Astrocyte (in vitro differentiated cells and primary cell): ENCODE measurements at regions not wholly inside any gene's neighbourhood (a gene's known extent, or its start where the extent isn't known, plus 50 kb on each side); places are given as distances from the start of the nearest gene placed in this dataset.

Experiments used
- DNase-seq: peaks from one replicate; pipeline ENCODE4 v3.0.0-alpha.2; 2010; ENCODE audit warnings: low read depth
- FAIRE-seq: peaks from 2 replicates; lab custom pipeline; 2011; peaks lifted over from hg19 to GRCh38; lab: Jason Lieb, UNC
- H2AFZ ChIP-seq: 2 replicates; pipeline ENCODE4 v1.6.0; 2012; ENCODE audit warnings: low read depth, low read length, inconsistent platforms
- H3K27ac ChIP-seq: 2 replicates; pipeline ENCODE4 v1.5.1; 2011; ENCODE audit warnings: low read depth, low read length, inconsistent platforms
- H3K27me3 ChIP-seq: 2 replicates; pipeline ENCODE4 v1.6.0; 2011; ENCODE audit warnings: low read length, inconsistent platforms; ENCODE audit not compliant: insufficient read depth
- H3K36me3 ChIP-seq: 2 replicates; pipeline ENCODE4 v1.5.1; 2011; ENCODE audit warnings: low read length, inconsistent platforms; ENCODE audit not compliant: insufficient read depth
- H3K4me1 ChIP-seq: 2 replicates; pipeline ENCODE4 v1.5.1; 2011; ENCODE audit warnings: low read length, inconsistent platforms; ENCODE audit not compliant: insufficient read depth
- H3K4me2 ChIP-seq: 2 replicates; pipeline ENCODE4 v1.6.0; 2012; ENCODE audit warnings: low read length, inconsistent platforms
- H3K4me3 ChIP-seq: 2 replicates; pipeline ENCODE4 v1.5.1; 2011; ENCODE audit warnings: low read depth, mild to moderate bottlenecking, low read length, inconsistent platforms; ENCODE audit not compliant: insufficient read depth
- H3K79me2 ChIP-seq: 2 replicates; pipeline ENCODE4 v1.6.0; 2012; ENCODE audit warnings: mild to moderate bottlenecking, low read length, inconsistent platforms; ENCODE audit not compliant: insufficient read depth
- H3K9ac ChIP-seq: 2 replicates; pipeline ENCODE4 v1.6.0; 2012; ENCODE audit warnings: mild to moderate bottlenecking, low read length, inconsistent platforms
- H3K9me3 ChIP-seq: 2 replicates; pipeline ENCODE4 v1.5.1; 2012; ENCODE audit warnings: low read depth, mild to moderate bottlenecking, low read length, inconsistent platforms; ENCODE audit not compliant: insufficient read depth
- H4K20me1 ChIP-seq: 2 replicates; pipeline ENCODE4 v1.6.0; 2012; ENCODE audit warnings: low read length, inconsistent platforms; ENCODE audit not compliant: insufficient read depth
- H3K27ac Mint-ChIP-seq: one replicate; pipeline ENCODE4 v1.8.0; 2021; ENCODE audit warnings: mild to moderate bottlenecking, mixed read lengths; ENCODE audit not compliant: unreplicated experiment
- H3K27me3 Mint-ChIP-seq: one replicate; pipeline ENCODE4 v1.8.0; 2021; ENCODE audit warnings: low read depth, mixed read lengths; ENCODE audit not compliant: unreplicated experiment
- H3K36me3 Mint-ChIP-seq: one replicate; pipeline ENCODE4 v1.8.0; 2021; ENCODE audit warnings: low read depth, mixed read lengths; ENCODE audit not compliant: unreplicated experiment
- H3K4me1 Mint-ChIP-seq: one replicate; pipeline ENCODE4 v1.8.0; 2021; ENCODE audit warnings: low read depth, mixed read lengths; ENCODE audit not compliant: unreplicated experiment
- H3K4me3 Mint-ChIP-seq: one replicate; pipeline ENCODE4 v1.8.0; 2021; ENCODE audit warnings: mild to moderate bottlenecking, moderate library complexity, mixed read lengths; ENCODE audit not compliant: unreplicated experiment
- H3K9me3 Mint-ChIP-seq: one replicate; pipeline ENCODE4 v1.8.0; 2021; ENCODE audit warnings: mild to moderate bottlenecking, mixed read lengths; ENCODE audit not compliant: unreplicated experiment
- CTCF ChIP-seq: IDR thresholded peaks from 2 replicates; pipeline ENCODE4 v1.5.1; 2011; ENCODE audit warnings: low read depth, mild to moderate bottlenecking, inconsistent platforms, low read length, moderate library complexity; ENCODE audit not compliant: insufficient read depth
- EZH2 ChIP-seq: IDR thresholded peaks from 2 replicates; pipeline ENCODE4 v1.6.1; 2012; ENCODE audit warnings: mild to moderate bottlenecking, low read length, inconsistent platforms; ENCODE audit not compliant: insufficient read depth

- Mint-ChIP-seq H3K27me3 (no peaks in the 10 kb centered on the region), H3K4me1 (peaks cover 26% of the 10 kb centered on the region), H3K36me3 (no peaks in the 10 kb centered on the region), H3K9me3 (no peaks in the 10 kb centered on the region), H3K4me3 (no peak overlapping the region), H3K27ac (peak overlapping the region; percentile 37)
- Histone ChIP-seq H4K20me1 (no peaks in the 10 kb centered on the region), H3K9me3 (no peaks in the 10 kb centered on the region), H3K27me3 (no peaks in the 10 kb centered on the region), H3K9ac (no peak overlapping the region), H2AFZ (no peak overlapping the region), H3K27ac (no peak overlapping the region), H3K36me3 (no peaks in the 10 kb centered on the region), H3K4me3 (no peak overlapping the region), H3K79me2 (no peaks in the 10 kb centered on the region), H3K4me1 (no peaks in the 10 kb centered on the region), H3K4me2 (no peak overlapping the region)
- no peak for TF ChIP-seq CTCF
- no peak for TF ChIP-seq EZH2
- no peak for DNase-seq
- FAIRE-seq = no peak
These were observed 487.3 kb upstream of the DCC start for GRCh38 chr18:51852681-51853080.

GRCh38 chr18:51857989-51858388, 482.0 kb upstream of the DCC start:
- Histone ChIP-seq H3K4me2 (no peak overlapping the region), H4K20me1 (no peaks in the 10 kb centered on the region), H3K4me1 (no peaks in the 10 kb centered on the region), H3K9me3 (no peaks in the 10 kb centered on the region), H3K4me3 (no peak overlapping the region), H3K9ac (no peak overlapping the region), H2AFZ (no peak overlapping the region), H3K79me2 (no peaks in the 10 kb centered on the region), H3K36me3 (no peaks in the 10 kb centered on the region), H3K27ac (no peak overlapping the region), H3K27me3 (no peaks in the 10 kb centered on the region)
- Mint-ChIP-seq H3K27me3 (no peaks in the 10 kb centered on the region), H3K4me3 (no peak overlapping the region), H3K4me1 (peaks cover 26% of the 10 kb centered on the region), H3K9me3 (no peaks in the 10 kb centered on the region), H3K27ac (peak overlapping the region; percentile 84), H3K36me3 (no peaks in the 10 kb centered on the region)
- FAIRE-seq (no peak), DNase-seq (no peak)
- TF ChIP-seq EZH2 (no peak), CTCF (no peak)

GRCh38 chr18:51861046-51861445, 479.0 kb upstream of the DCC start:
- Histone ChIP-seq H3K9ac (no peak overlapping the region), H3K4me2 (no peak overlapping the region), H4K20me1 (no peaks in the 10 kb centered on the region), H3K27me3 (no peaks in the 10 kb centered on the region), H3K4me1 (no peaks in the 10 kb centered on the region), H3K4me3 (no peak overlapping the region), H2AFZ (no peak overlapping the region), H3K9me3 (no peaks in the 10 kb centered on the region), H3K27ac (no peak overlapping the region), H3K36me3 (no peaks in the 10 kb centered on the region), H3K79me2 (no peaks in the 10 kb centered on the region)
- peaks cover 27% of the 10 kb centered on the region for H3K4me1 Mint-ChIP-seq
- no peak overlapping the region for H3K4me3 Mint-ChIP-seq
- no peak for DNase-seq
- FAIRE-seq = no peak
- H3K27ac Mint-ChIP-seq = no peak overlapping the region
- TF ChIP-seq CTCF = no peak
- TF ChIP-seq EZH2 = no peak
- no peaks in the 10 kb centered on the region for H3K27me3 Mint-ChIP-seq
- H3K36me3 Mint-ChIP-seq = no peaks in the 10 kb centered on the region
- H3K9me3 Mint-ChIP-seq = peaks cover 6% of the 10 kb centered on the region
